ENCODE measurements at regions not wholly inside any gene's neighbourhood (a gene's known extent, or its start where the extent isn't known, plus 50 kb on each side); places are given as distances from the start of the nearest gene placed in this dataset.

DNA sequence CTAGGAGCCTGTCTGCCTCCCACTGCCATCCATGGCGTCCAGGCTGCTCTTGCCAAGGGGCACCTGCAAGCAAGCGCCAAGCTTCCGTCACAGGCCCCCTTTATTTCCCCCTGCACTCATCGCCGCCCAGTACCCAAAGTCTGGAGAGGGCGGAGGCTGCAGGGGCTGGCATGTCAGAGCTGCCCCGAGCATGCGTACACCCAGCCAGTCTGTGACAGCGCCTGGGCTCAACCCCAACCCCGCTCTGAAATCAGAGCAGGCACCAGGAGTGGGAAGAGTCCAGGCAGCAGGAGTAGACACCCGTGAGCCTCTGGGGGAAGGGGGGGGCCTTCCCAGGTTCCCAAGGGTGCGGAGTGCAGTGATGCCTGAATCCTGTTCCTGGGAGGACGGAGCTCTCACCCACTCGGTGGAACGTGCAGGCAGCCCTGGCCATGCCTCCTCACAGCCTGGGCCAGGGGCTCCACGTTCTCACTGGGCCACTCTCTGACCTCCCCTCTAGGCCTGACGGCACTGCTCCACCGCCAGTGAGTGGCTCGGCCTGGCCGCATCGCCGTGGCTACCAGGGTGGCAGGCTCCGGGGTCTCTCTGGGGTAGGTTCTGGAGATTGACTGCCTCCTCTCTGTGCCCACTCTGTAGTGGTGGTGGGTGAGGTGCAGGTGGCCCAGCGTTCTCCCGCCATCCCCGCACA is 469.0 kb downstream of the CDH9 start:
- TF ChIP-seq CTCF (IDR thresholded peaks at IDR 0.05) (no peak), POLR2A (IDR thresholded peaks at IDR 0.05) (no peak), POLR2AphosphoS5 (IDR thresholded peaks at IDR 0.05) (no peak)

All from prostate gland (tissue), 2 donors.